NCI-H1048 (cell line): ENCODE measurements at regions not wholly inside any gene's neighbourhood (a gene's known extent, or its start where the extent isn't known, plus 50 kb on each side); places are given as distances from the start of the nearest gene placed in this dataset.
"Not testable (repeated sequence)": the region's sequence is repeated elsewhere in the genome, so short reads cannot be mapped to it uniquely, and the experiment has no call there.

Experiments
- DNase-seq: peaks from one replicate; lab custom pipeline; 2025; lab: John Stamatoyannopoulos, UW

DNA sequence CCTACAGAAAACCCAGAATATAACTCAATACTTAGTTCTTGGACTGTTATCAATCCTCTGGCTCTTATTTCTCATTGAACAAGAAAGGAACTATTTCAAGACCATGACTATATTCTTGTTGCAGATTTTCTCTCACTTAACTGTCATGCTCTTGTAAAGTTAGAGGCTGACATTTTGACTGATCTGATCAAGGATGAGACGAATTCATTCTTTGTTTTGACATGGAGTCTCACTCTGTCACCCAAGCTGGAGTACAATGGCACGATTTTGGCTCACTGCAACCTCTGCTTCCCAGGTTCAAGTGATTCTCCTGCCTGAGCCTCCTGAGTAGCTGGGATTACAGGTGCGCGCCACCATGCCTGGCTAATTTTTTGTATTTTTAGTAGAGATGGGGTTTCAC lies 367.9 kb upstream of the SEMA3C start:
- not testable (repeated sequence) for DNase-seq

DNA sequence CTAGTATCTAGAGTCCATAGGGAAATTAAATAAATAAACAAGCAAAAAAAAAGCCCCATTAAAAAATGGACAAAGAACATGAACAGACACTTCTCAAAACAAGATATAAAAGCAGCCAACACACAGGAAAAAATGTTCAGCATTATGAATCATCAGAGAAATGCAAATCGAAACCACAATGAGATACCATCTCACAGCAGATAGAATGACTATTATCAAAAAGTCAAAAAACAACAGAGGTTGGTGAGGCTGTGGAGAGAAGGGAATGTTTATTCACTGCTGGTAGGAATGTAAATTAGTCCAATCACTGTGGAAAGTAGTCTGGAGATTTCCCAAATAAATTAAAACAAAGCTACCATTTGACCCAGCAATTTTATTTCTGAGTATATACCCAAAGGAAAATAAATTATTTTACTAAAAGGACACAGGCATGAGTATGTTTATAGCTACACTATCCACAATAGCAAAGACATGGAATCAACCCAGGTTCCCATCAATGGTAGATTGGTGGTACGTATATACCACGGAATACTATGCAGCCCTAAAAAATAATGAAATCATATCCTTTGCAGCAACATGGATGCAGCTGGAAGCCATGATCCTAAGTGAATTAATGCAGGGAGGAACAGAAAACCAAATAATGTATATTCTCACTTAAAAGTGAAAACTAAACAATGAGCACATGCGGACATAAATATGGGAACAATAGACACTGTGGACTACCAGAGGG lies 366.5 kb upstream of the SEMA3C start:
- DNase-seq = peak; percentile 23

DNA sequence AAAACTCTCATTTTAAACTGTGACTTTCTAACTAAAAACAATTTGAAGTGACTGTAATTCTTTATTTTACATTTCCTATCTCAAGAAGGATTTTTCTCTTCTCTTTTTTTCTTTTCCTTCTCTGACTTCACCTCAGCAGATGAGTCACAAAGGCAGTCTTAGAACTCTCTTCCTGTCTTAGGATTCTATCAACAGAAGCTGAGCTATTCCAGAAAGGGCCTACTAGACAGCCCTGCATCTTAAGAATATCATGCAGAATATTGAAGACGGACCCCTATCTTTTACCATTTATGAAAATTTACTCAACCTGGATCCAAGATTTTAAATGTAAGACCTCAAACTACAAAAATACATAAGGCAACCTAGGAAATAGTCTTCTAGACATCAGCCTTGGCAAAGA lies 365.7 kb upstream of the SEMA3C start:
- DNase-seq = no peak

DNA sequence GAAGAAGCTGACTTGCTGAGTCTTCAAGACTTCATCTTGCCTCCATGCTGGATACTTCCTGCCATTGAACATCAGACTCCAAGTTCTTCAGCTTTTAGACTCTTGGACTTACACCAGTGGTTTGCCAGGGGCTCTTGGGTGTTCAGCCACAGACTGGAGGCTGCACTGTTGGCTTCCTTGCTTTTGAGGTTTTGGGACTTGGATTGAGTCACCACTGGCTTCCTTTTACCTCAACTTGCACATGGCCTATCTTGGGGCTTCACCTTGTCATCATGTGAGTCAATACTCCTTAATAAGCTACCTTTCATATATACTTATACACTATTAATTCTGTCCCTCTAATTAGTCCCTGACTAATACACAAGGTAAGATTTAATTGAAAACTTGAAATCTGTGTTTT lies 361.7 kb upstream of the SEMA3C start:
- DNase-seq = no peak

DNA sequence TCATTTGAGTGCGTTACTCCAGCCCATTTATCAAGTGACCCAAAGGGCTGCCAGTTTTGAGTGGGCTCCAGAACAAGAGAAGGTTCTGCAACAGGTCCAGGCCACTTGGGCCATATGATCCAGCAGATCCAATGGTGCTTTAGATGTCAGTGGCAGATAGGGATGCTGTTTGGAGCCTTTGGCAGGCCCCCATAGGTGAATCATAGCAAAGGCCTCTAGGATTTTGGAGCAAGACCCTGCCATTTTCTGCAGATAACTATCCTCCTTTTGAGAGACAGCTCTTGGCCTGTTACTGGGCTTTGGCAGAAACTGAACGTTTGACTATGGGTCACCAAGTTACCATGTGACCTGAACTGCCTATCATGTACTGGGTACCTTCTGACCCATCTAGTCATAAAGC lies 358.8 kb upstream of the SEMA3C start:
- no peak for DNase-seq

DNA sequence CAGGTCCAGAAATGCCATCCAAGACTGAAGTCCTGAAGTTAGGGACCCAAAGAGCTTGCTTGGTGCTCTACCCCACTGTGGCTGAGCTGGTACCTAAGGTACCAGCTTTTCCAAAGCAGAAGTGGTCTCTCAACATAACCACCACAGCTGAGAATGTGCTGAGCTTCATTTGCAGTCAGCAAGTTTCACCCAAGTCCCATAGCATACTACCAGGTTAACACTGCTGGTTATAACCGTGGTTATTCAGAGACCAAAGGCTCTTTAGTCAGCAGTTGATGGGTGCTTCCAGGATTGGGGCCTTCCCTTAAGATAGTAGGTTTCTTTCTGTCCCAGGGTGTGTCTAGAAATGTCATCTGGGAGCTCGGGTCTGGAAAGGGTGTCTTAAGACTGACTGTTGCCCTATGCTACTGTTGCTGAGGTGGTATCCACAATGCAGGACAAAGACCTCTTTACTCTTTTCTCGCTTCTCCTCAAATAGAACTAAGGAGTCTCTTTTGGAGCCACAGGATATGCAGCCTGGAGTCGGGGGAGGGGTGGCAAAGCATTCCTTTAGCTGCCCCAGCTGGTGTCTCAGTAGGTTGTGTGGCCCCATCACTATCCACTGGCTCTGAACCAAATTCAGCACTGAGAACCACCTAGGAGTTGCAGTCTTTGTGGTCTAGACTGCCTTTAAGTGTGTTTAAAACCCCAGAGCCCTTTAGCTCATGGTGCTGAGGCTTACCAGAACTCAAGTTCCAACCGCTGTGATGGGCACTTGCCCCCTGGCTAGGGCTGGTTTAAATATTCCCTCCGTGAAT lies 354.9 kb upstream of the SEMA3C start:
- DNase-seq = no peak

DNA sequence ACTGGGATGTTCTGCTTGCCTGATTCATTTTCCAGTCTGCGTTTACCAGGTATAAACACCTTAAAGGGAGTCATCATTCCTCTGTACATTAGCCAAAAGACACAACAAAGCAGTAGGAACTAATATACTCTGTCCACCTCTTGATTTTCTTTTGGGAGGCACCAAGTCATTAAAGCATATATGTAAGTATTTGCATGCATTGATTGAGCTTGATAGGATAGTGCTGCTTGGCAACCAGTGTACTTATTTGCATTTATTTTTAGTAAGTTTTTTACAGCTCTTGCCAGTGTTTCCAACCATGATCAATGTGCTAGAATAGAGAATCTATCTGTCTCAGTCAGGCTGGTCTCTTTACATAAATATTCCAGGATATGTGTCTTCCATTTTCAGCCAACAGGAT lies 353.3 kb upstream of the SEMA3C start:
- no peak for DNase-seq

DNA sequence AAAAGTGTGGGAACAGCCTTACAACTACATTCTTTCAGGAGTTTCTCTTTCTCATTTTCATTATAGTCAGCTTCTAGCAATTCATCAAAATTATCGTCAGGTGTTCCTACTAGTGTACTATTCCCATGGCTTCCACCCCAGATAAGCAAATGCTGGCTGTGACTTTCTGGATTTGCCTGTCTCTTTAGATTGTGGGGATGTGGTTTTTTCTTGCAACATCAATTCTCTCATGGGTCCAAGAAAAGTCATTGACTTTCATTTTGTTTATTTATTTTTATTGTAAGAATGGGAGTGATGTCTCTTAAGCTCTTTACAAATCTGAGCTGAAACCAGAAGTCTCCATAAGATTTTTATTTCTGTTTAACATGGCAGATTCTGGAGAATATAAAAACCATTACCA lies 349.7 kb upstream of the SEMA3C start:
- DNase-seq = no peak

DNA sequence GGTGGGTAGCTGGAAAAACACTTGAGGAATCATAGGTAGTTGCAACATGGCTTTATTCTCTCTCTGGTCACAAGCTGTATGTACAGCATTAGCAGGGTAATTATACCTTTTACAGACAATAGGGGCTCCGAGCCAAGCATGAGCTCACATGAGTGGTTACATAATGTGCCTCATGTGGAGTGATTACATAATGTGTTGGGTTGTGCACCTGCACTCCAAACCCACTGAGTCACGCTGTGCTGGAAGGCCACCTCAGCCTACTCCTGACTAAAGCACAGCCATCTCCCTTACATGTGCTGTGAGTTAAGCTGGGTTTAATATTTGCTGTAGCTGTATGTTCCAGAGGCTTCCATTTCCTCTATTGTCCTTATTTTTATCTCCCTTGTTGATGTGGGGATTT lies 348.7 kb upstream of the SEMA3C start:
- no peak for DNase-seq

DNA sequence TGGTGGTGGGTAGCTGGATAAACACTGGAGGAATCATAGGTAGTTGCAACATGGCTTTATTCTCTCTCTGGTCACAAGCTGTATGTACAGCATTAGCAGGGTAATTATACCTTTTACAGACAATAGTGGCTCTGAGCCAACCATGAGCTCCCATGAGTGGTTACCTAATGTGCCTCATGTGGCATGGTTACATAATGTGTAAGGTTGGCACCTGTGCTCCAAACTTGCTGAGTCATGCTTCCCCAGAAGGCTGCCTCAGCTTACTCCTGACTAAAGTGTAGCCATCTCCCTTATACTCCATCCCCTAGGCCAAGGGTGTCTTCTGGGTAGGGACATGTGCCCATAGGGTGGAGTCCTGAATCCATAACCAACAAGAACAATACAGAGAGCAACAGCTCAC lies 345.3 kb upstream of the SEMA3C start:
- no peak for DNase-seq

DNA sequence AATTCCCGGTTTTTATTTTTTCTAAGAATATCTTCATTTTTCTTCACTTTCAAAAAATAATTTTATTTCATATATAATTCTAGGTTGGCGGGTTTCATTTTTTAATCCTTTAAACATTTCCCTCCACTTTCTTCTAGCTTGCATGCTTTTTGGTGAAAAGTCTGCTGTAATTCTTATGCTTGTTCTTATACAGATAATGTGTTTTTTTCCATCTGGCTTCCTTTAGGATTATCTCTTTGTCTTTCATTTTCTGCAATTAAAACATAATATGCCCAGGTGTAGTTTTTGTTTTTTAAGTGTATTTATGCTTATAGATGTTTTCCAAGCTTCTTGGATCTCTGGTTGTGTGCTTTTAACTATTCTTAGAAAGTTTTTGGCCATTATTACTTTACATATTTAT lies 341.3 kb upstream of the SEMA3C start:
- no peak for DNase-seq

DNA sequence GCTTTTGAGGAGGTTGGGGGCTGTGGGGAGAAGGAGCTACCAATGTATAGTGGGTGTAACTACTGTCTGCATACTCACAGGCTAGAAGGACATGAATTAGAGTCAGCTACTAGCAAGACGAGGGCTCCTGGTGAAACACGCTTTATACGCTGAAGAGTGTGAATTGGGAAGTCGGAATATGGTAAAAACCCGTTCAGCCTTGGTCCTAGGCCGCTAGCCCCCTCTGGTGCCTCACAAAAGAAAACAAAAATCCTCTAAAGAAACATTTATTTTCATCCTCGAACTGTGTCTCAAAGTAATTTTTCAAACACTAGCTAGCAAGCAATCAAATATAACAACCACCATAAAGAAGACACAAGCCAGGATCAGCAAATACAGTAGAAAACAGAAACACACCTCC lies 338.1 kb upstream of the SEMA3C start:
- DNase-seq = no peak

DNA sequence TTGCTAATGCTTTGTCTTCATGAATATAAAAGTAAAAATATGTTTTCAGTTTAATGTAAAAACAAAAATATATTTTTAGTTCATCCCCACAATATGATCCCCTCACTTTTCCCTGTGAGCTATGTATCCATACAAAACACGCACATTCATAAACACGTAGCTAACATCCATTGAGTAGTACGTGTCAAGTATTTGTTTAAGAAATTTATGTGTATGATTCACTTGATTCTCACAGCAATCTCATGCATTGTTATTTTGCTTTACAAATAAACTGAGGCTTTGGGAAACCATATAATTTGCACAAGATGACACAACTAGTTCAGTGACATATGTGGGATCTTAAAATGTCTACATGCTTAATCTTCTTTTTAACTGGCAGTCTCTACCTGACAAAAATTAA lies 329.6 kb upstream of the SEMA3C start:
- DNase-seq = no peak

DNA sequence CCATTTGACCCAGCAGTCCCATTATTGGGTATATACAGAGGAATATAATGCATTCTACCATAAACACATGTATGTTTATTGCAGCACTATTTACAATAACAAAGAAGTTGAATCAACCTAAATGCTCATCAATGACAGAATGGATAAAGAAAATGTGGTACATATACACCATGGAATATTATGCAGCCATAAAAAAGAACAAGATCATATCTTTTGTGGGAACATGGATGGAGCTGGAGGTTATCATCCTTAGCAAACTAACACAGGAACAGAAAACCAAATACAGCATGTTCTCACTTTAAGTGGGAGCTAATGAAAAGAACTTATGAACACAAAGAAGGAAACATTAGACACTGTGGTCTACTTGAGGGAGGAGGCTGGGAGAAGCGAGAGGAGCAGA lies 328.5 kb upstream of the SEMA3C start:
- not testable (repeated sequence) for DNase-seq

DNA sequence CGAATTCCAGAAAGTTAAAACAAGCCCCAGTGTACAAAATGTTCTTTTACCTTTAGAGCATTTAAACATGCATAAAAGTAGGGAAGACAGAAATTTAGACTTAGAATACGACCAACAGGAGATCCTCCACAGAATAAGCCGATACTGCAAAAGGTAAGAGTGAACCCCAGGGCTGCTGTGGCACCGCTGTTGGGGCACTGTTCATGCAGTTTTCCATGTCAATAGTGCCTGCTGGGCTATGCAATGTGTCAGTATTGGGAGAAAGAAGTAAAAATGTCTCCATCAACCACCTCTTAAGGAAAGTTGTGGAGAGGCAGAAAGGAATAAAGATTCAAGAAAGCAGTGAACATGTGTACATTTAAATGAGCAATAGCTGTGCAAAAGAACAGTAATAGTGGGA lies 326.5 kb upstream of the SEMA3C start:
- no peak for DNase-seq

DNA sequence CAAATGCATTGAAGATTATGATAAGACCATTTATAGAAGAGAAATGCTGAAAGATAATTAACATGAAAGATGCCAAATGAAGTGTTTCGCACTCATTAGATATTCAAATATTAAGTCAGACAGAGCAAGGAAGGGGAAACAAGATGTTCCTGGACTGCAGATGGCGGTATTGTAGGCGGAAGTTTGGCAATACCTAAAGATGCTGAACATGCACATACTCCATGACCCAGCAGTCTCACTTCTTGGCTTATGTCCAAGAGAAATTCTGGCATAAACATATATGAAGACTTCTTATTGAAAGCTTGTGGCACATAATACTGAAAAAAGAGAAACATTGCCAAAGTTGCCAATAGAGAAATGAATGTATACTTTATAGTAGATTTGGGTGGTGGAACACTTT lies 325.4 kb upstream of the SEMA3C start:
- DNase-seq = no peak

DNA sequence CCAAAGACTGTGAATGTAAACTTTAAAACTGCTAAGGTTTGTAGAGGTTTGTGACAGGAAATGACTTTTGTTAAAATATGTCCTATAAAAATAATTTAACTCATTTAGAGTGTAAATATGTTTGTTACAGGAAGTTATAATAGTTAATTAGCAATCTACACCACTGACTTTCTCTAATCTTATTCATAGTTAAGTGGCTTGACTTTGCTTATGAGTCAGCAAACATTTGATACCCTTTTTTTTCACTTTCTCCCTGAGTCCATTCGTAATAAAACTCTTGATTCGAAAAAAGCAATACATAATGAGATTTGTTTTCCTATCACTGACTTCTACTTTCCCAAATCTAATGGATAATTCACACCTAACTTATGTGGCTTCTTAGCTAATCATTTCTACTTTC lies 317.7 kb upstream of the SEMA3C start:
- no peak for DNase-seq

DNA sequence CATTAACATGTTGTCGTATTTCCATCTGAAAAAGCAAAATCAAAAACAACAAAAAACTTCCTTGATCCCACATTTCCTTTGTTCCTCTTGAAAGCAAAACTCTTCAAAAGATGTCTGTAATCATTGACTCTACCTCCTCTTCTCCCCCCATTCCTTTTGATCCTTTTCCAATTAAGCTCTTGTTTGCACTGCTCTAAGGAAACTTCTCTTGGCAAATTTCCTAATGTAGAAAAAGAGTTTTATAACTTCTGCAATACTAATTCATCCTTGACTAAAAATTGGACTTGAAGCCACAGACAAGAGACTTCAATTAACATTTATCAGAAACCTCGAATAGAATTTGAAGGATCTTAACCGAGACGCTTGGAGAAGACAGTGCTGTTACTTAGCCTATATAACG lies 317.1 kb upstream of the SEMA3C start:
- DNase-seq = no peak

DNA sequence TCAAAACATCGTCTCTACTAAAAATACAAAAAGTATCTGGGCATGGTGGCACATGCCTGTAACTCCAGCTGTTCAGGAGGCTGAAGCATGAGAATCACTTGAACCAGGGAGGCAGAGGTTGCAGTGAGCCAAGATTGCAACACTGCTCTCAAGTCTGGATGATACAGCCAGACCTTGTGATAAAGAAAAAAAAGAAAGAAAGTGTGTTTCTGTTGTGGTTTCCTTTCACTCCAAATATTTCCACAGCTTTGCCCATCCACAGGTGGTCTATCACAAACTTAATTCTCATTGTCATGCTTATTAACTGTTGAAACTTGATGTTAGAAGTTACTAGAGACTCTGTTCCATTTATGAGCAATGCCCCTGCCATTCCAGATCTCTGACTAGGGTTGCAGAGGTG lies 316.0 kb upstream of the SEMA3C start:
- DNase-seq = no peak

DNA sequence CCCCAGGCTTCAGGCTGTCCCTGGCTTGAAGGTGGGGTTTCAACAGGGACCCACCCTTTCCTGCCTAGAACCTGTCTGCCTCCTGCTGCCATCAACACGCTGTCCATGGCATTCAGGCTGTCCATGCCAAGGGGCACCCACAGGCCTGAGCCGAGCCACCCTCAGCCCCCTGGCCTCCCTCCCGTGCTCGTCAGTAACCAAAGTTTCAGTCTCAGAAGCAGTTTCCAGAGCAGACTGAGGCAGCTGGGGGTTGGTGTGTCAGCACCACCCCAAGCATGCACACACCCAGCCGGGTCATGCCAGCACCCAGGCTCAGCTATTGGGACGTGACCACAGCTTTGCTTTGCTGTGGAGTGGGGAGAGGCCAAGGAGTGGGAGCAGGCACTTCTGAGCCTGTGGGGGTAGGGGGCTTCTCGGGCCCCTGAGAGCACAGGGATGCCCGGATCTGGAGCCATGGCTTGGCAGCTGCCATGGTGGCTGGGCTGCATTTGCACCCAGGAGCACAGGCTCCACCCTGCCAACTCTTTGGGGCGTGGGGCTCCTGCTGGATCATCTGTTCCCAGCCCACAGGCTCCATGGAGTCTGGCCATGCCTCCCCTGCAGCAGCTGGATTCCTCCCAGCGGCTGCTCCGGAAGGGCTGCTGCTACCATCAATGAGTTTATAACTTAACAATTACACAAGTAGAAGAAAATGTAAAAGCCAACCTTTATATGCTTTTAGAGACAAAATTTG lies 314.5 kb upstream of the SEMA3C start:
- DNase-seq = no peak

DNA sequence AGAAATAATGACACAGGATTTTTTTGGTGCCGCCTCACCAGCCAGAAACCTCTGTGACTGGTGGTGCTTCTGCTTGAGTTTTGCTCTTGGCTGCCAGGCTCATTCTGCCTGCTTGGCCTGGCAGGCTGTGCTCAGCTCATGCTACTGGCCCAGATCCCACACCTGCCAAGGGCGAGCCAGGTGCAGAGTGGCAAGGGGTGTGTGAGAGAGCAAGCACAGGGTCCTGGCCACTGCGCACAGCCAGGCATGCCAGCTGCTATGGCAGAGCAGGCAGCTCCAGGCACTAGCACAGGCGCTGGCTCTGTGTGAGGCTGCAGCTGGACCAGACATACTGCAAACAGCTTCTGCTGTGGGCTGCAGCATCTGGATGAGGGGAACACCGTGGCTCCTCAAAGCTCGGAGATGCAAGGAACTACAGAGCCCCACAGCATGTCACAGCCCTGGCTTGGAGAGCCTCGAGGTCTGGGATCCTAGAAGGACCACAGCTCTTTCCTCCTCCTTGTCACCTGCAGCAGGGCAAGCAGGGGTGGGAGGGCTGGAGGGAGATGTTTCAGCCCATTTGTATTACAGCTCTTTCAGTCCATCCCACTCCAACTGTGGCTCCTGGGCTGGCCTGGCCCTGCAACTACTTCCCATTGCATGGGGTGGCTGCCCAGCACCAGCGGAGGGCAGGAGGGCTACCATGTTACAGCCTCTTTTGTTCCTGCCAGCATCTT lies 313.4 kb upstream of the SEMA3C start:
- DNase-seq = no peak

DNA sequence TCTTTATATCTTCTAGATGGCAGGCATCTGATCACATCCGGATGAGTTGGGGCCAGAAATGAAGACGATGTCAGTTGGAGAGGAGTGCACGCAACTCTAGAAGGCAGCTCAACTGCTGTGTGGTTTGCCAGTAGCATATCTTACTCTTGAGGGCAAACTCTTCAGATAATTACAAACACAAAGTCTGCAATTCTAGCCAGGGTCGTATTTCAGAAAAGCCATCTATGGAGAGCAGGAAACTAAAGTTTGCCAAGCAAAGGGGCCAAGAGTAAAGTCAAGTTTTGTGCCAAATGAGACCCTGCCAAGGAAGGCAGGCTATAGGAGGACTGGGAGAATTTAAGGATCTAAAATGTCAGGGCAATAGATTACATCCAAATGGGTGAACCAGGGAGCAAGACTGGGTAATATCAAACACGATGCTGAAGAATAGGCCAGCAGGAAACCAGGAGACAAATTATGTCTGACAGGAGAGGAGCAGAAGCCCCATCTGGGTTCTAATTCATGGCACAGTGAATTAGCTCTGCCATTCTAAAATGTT lies 312.5 kb upstream of the SEMA3C start:
- no peak for DNase-seq
